RKO (cell line): ENCODE measurements at regions not wholly inside any gene's neighbourhood (a gene's known extent, or its start where the extent isn't known, plus 50 kb on each side); places are given as distances from the start of the nearest gene placed in this dataset.
"Not testable (repeated sequence)": the region's sequence is repeated elsewhere in the genome, so short reads cannot be mapped to it uniquely, and the experiment has no call there.

ENCODE experiments used
- DNase-seq: peaks from one replicate; pipeline ENCODE4 v3.0.0-alpha.2; 2016; ENCODE audit warnings: low spot score

DNA sequence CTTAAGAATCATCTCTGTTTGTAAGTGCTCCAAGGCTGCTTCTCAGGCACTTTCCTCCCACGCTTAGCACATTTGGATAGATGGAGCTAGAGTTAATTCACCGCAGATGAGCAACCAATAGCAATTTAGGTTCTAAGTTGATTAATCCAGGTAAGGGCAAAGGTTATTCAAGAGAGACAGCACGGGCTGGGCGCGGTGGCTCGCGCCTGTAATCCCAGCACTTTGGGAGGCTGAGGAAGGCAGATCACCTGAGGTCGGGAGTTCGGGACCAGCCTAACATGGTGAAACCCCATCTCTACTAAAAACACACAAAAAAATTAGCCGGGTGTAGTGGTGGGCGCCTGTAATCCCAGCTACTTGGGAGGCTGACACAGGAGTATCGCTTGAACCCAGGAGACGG, 54.5 kb upstream of the UNC13C start:
- not testable (repeated sequence) for DNase-seq

DNA sequence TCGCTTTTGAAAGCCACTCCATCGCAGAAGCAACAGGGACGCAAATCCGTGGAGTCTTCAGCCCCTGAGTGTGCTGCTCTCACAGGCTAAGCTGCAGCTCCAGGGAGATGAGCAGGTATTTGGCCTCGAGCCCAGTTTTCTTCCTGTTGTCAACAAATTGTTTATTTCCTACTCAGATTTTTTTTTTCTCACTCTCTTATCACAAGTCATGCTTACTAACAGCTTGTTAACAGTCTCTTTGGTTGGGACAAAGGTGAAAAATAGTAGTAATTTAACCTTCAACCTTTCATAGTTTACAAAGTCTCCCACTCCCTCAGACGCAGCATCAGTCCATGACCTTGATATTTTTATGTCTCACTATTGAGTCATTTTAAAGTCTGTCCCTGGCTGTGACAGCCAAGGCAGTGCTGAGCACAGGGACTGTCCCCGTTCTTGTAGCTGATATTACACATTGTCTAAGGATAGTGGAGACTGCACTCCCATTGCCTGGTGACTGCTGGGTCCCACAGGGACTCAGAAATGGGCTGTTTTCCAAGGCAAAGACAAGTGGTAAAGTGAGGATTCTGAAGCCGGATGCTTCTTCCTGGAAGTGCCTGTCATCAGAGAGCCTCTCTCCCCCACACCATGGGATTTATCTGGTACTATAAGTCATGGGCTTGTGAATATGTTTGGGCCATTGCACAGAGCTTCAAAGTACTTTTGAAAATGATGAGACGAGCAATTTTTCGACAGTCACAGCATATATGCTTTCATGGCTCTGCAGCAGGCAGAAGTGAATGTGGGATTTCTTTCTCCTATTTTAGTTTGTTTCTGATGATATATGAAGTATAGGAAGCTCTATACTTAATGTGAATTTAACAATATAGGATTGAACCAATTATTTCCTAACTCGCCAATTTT, 59.8 kb upstream of the UNC13C start:
- DNase-seq = no peak

DNA sequence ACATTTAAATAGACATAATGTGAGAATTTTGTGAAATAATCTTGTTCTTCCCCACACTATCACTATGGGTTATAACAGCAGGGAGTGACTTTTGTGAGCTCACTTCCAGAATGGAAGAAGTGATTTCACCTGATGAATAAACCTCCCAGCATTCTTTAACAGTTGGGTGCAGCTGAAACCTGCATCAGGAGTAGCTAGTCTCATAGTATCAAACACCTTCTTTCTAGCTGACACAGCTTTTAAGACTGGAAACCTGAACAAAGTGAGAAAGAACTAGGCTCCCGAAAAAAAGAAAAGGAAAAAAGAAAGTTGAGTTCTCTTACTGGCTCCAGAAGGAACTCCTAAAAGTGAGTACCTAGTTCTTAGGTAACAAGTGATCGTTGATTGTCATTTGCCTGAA, 61.1 kb upstream of the UNC13C start:
- DNase-seq = no peak

DNA sequence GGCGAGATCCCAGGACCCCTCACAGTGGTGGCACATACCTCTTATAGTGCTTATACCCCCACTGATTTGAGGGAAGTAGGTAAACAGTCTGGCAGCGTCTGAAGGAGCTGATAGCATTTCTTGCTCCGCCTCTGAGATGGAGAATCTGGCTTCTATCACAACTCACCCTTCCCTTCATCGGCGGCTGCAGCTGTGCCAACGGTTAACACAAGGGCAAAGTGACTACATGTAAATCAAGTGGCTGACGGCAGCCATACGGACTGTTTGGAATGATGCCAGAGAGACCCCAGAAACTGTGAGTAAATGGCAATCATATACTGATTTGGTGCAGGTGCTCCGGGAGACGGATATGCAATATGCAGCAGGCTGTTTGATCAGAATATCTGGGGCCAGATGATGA, 66.8 kb upstream of the UNC13C start:
- DNase-seq = no peak

DNA sequence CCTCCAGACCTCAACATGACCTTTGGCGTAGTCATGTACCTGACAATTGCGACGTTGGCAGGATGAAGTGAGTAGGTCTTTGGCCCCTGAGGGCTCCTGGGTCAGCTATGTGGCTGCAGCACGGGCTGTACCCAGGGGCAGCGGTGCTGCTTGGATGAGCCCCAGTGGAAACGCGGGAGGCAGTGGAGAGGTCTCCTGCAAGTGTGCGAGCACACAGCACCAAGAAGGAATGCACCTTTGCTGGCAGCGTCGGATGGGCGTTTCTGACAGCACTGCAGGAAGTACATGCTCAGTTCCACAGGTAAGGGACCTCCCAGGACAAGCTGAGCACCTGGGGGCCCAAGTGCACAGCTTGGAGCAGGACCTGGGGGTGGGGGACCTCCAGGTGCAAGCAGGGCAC, 67.4 kb upstream of the UNC13C start:
- no peak for DNase-seq

DNA sequence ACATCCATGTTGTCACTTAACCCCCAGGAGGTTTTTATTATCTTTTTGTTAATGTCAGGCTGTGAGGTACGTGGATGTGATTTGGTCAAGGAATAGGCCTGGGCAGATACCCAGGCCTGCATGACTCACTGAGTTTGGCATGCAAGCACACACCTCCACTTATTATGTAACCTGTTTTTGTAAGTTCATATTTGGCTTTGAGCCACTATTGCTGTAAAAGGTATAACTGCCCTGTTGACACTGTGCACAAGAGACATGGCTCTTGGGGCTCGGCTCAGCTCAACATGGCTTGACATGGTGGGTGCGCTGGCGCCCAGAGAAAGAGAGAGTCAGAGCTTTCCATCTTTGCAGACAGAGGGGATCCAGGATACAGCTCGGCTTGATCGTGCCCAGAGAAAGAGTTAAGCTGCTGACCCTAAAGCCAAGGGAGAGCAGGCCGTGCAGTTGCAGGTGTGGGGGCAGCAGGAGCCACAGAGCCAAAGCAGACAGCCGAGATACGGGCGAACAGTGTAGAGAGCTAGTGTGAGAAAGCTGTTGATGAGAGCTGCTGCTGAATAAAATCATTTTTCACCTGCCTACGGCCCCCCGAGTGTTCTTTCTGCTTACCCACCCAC, 67.9 kb upstream of the UNC13C start:
- no peak for DNase-seq

DNA sequence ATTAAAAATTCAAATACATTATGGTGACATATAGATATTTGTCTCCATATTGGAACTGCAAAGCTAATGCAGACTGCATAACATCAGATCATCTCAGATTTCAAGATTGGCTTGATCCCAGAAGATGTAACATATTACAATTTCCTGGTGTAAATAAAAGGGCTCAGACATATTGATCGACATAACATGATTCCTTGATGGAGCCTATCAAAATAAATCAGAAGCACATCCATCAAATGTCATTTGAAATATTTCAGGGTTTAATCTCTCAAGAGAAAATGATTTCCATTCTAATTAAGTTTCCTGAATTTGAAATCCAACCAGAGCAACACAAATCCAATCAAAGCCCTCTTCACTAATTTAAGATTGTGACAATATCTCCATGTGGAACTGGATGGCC, 75.1 kb upstream of the UNC13C start:
- DNase-seq = no peak

DNA sequence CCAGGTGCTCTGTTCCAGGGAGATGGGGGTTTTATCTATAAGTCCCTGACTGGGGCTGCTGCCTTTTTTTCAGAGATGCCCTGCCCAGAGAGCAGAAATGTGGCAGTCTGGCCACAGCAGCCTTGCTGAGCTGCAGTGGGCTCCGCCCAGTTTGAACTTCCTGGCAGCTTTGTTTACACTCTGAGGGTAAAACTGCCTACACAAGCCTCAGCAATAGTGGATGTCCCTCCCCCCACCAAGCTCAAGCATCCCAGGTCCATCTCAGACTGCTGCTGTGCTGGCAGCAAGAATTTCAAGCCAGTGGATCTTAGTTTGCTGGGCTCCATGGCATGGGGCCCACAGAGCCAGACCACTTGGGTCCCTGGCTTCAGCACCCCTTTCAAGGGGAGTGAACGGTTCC, 84.8 kb upstream of the UNC13C start:
- DNase-seq = not testable (repeated sequence)

DNA sequence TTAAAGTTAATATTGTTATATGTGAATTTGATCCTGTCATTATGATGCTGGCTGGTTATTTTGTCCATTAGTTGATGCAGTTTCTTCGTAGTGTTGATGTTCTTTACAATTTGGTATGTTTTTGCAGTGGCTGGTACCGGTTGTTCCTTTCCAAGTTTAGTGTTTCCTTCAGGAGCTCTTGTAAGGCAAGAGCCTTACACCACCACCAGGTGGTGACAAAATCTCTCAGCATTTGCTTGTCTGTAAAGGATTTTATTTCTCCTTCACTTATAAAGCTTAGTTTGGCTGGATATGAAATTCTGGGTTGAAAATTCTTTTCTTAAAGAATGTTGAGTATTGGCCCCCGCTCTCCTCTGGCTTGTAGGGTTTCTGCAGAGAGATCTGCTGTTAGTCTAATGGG, 86.4 kb upstream of the UNC13C start:
- not testable (repeated sequence) for DNase-seq

DNA sequence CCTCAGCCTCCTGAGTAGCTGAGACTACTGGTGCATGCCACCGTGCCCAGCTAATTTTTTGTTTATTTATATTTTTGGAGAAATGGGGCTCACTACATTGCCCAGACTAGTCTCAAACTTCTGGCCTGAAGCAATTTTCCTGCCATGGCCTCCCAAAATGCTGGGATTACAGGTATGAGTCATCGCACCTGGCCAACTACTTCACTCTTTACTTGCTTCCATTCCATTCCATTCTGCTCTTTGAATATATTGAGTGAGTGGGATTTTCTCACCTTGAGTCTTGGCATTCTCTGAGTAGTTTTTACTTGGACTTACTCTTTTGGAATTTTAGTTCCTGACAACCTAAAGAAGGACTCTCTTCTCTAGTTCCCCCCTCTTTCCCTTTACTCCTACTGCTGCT, 93.8 kb upstream of the UNC13C start:
- DNase-seq = no peak

DNA sequence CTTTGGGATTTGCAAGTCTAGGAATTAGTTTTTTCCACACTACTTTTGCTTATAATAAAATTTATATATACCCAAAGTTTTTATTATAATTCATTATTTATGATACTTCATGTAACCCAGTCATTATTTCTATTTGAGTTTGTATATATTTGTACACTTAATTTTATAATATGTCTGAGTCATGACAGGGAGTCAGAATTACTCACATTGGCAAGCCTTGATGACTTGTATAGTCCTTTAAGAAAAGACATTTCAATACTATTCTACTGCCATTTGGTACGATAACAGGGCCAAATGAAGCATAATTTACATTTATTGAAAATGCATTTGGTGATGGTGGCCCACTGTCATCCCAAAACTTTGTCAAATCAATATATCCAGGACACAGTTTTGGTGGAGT, 95.9 kb upstream of the UNC13C start:
- DNase-seq = no peak

DNA sequence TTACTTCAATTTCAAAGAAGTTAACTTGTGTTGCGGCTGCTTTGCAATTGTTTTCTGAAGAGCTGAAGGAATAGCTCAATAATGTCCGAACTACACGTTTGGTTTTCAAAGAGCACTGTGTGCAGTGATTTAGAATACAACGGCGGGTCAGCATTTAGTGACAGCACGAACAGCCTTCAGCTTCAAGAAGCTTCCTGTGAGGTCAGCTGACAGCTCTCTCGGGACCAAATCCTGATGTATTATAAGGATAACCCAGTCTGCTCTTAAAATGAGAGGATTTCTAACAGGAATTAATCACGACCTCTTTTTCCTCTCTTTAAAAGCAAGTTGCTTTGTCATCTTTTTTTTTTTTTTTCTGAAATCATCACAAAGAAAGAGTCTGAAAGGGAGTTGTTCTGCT, 97.9 kb upstream of the UNC13C start:
- no peak for DNase-seq

DNA sequence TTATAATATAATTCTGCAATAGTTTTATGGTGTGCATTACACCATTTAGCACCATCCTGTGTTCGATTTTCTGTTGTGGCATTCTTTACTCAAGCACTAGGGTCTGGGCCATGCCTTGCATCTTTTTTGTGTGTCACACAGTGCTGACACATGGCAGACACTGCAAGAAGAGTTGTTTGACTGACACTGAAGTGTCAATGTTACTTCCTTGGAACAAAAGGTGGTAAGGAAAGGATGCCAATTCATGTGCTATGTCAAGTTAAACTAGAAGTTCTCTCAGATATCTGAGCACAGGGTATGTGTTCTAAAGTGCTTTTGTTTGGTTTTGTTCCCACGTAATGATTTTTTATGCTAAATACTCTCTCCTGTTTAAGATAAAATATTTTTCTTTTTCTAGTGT, 102.5 kb upstream of the UNC13C start:
- DNase-seq = no peak

DNA sequence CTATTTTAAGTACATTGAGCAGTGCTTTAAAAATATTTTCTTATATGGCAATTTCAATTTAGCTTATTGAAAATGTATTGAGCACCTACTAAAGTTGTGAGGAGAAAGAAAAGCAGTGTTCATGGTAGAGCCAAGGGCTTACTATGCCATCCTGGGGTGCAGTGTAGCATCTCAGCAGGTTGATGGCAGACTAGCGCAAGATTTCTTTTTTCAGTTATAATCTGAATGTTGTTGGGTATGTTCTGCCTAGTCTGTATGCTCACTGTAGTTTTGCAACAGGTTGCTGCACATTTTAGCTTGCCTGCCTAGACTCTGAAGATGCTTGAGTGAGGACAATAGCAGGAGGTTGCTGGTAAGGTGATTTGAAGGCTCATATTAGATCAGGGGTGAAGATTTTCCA, 103.1 kb upstream of the UNC13C start:
- DNase-seq = no peak

DNA sequence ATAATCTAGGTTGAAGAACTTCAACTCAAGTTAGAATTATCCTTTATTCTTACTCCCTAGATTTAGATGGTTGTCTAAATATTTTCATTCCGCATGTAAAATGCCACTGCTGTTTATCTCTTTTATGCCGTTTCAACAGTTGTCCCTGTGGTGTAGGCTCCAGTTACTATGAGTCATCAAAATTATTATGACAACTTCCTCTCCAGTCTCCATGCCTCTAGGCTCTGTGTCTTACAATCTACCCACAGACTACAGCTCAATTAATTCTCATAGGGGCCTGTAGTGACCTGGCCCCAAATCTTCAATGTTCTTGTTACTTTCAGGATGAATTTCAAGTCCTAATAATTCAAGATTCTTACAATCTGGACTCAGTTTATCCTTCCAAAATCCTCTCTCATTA, 105.8 kb upstream of the UNC13C start:
- peak; percentile 4 for DNase-seq

DNA sequence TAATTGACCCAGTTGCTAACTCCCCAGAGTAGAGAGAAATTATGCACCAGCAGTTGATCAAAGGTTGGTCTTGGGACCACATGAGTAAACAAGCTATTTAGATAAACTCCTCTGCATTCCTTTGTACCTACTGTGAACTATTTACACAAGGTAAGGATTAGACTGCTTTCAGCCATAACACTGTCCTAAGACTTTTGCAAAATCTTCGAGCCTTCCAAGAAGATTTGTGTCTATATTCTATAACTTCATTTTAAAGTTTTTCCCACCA, 108.5 kb upstream of the UNC13C start:
- DNase-seq = no peak

DNA sequence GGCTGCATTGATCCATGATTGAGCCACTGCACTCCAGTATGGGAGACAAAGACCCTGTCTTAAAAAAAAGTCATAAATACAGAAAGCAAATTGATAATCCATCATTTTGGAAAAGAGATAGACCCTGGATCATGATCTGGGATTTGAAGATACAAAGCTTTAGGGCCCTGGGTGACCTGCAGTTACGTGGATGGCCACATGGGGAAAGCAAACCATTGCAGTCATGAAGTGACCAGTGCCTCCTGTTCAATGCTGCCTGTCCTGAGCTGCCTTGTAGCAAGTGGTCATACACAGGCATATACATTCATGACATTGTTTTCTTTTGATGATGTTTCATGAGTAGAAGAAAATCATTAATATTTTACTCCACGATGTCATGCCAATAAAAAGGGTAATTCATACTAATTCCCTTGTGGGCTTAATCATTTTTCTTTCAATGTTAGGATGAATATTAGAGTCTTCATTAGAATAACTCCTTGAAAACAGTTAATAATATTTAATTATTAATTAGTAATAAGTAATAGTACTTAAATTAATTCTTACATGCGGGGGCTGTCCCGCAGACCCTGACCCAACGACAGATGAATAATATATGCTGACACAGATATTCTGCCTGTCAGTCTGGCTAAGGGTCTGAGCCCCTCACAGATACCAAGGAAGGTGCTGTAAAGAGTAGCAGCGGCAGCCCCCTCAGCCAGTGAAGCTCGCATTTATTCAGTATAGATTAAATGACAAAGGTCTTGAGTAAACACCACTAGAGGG, 109.0 kb upstream of the UNC13C start:
- DNase-seq = peak; percentile 33

DNA sequence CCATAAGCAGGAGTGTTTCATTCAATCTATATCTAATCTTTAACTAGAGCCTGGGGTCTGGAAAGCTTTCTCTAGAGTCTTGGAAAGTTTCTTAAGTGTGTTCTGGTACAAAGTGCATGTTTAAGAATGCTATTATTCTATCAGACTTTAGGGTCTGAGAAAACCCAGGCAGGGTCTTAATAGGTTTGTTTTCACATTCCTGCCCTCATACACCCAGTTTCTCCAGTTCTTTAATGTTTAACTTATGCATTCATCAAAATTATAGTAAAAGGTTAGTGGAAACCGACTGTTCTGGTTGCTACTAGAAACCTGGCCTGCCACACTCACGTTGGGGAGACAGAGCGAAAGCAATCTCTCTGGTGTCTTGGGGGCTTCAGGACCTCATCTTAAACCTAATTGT, 102.9 kb upstream of the WDR72 start:
- no peak for DNase-seq

DNA sequence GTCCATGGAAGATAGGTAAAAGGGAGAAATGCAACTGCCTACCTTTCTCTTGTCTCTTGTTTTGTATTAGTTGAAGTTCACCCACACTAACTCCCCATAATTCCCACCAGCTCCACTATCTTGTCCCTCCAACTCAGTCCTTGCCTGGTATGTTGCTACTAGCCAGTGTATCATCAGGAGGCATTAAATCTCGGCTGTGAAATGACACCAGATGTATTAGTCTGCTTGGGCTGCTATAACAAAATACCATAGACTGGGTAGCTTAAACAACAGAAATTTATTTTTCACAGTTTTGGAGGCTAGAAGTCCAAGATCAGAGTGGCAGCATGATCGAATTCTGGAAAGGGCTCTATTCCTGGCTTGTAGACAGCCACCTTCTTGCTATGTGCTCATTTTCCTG, 102.3 kb upstream of the WDR72 start:
- DNase-seq = no peak

DNA sequence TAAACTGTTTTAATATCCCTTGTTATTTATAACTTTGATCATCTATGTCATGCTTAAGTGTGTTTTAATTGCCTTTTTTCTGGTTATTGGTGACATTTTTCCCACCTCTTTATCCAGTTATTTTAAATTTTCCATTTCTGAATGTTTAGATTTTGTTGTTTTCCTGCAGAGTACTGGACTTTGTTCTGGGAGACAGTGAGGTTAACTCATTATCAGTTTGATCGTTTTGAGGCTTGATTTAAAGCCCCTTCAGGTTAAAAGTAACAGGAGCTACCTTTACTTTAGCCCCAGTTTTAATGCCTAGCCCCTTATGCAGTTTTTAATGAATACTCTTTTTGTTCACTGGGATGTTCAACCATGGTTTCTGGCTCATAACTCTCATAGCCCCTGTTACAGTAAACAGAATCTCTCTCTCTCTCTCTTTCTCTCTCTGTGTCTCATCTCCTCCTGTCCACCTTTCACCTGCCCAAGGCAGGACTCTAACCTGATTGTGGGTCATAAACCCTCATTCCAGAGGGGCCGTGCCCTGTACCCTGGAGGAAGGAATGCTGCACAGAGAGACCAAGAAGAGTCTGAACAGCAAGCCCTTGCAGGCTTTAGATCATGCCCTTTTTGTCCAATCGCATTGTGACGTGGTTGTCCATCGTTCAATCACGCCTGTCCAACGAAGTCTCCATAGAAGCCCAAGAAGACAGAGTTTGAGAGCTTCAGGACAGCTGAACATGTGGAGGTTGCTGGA, 91.8 kb upstream of the WDR72 start:
- no peak for DNase-seq

DNA sequence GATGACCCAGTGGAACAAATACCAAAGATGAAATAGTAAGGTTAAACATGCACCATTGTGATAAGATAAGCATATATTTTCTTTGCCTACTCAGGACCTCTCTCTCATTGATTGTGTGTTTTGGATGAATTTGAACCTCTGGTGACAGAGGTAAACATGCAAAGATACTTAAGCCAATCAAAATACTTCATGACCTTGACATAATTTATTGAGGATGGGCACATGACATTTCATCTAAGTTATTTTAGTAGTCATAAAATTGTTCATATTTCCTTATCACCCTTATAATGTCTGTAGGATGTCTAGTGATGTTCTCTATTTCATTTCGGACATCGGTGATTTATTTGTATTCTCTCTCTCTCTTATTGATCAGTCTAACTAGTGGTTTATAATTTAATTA, 88.3 kb upstream of the WDR72 start:
- no peak for DNase-seq

DNA sequence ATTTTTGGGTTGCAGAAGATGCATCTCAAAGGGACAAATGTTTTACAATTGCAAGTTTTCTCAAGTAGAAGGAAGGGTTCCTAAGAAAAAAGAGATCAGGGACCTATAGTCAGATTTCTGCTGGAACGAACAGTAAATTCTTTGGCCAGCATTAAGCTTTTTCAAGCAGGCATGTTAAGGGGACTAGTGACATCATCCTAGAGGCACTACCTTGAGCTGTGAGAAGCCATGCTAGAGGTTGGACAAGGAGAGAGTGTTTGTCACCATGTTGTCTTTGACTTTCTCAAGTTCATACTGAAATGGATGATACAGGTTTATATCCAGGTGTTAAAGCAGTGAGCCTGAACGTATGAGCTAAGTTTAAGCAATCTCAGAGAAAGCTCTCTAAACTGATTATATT, 85.2 kb upstream of the WDR72 start:
- DNase-seq = no peak
